BJ (cell line): ENCODE measurements at regions not wholly inside any gene's neighbourhood (a gene's known extent, or its start where the extent isn't known, plus 50 kb on each side); places are given as distances from the start of the nearest gene placed in this dataset.
"Not testable (repeated sequence)": the region's sequence is repeated elsewhere in the genome, so short reads cannot be mapped to it uniquely, and the experiment has no call there.

Experiments
- CTCF ChIA-PET: fragments of 350-600 bp; formaldehyde crosslinking; extraction: SDS; loops from one replicate; lab custom pipeline; 2021; ENCODE audit warnings: antibody characterized with exemption, inconsistent platforms; lab: Yijun Ruan, JAX
- POLR2A ChIA-PET: fragments of 300-600 bp; sonication (Branson Sonifier 250); formaldehyde crosslinking; extraction: SDS; loops from one replicate; lab custom pipeline; 2021; ENCODE audit warnings: antibody characterized with exemption; lab: Charles Lee
- DNase-seq: peaks from one replicate; pipeline ENCODE4 v3.0.0-alpha.2; 2011; ENCODE audit warnings: low read depth
- H3K27me3 ChIP-seq: 2 replicates; pipeline ENCODE4 v1.6.0; 2011; ENCODE audit warnings: low read length; ENCODE audit not compliant: control insufficient read depth, insufficient read depth
- H3K36me3 ChIP-seq: 2 replicates; pipeline ENCODE4 v1.5.1; 2011; ENCODE audit warnings: low read length; ENCODE audit not compliant: control insufficient read depth, insufficient read depth
- H3K4me3 ChIP-seq: 2 replicates; pipeline ENCODE4 v1.5.1; 2011; ENCODE audit warnings: low read depth, mild to moderate bottlenecking, control low read depth, low read length
- CTCF ChIP-seq: IDR thresholded peaks from 2 replicates; pipeline ENCODE4 v1.5.1; 2011; ENCODE audit warnings: low read depth, mild to moderate bottlenecking, control low read depth, inconsistent platforms, low read length, moderate library complexity; ENCODE audit not compliant: insufficient read depth

- DNase-seq = no peak
- H3K36me3 ChIP-seq = no peaks in the 10 kb centered on the region
- CTCF ChIA-PET = interaction anchor here (0.7 kb wide), 1 partner anchor 132 kb away, joined by 3 read pairs; no protein-coding TSS in a partner anchor
- H3K4me3 ChIP-seq = no peak overlapping the region
- no peak for TF ChIP-seq CTCF
- no peaks in the 10 kb centered on the region for H3K27me3 ChIP-seq
- POLR2A ChIA-PET = no interaction called here
These were observed 1144.5 kb downstream of the HACE1 start for GRCh38 chr6:103715269-103715668.

DNA sequence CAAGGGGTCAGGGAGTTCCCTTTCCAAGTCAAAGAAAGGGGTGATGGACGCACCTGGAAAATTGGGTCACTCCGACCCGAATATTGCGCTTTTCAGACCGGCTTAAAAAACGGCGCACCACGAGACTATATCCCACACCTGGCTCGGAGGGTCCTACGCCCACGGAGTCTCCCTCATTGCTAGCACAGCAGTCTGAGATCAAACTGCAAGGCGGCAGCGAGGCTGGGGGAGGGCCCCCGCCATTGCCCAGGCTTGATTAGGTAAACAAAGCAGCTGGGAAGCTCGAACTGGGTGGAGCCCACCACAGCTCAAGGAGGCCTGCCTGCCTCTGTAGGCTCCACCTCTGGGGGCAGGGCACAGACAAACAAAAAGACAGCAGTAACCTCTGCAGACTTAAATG, 1150.5 kb downstream of the HACE1 start:
- POLR2A ChIA-PET, CTCF ChIA-PET: not testable (repeated sequence)

GRCh38 chr6:103707596-103708325, 1152.0 kb downstream of the HACE1 start:
- no peak for TF ChIP-seq CTCF
- DNase-seq = no peak
- no peaks in the 10 kb centered on the region for H3K27me3 ChIP-seq
- ChIA-PET CTCF (no interaction called here), POLR2A (no interaction called here)
- no peaks in the 10 kb centered on the region for H3K36me3 ChIP-seq
- no peak overlapping the region for H3K4me3 ChIP-seq

More for the DNA sequence above, 1150.5 kb downstream of the HACE1 start:
- DNase-seq, H3K4me3 ChIP-seq, H3K27me3 ChIP-seq, H3K36me3 ChIP-seq: not testable (repeated sequence)

GRCh38 chr6:103699769-103700168, 1160.0 kb downstream of the HACE1 start:
- no peak for DNase-seq
- ChIA-PET CTCF (no interaction called here), POLR2A (no interaction called here)
- TF ChIP-seq CTCF = no peak
- no peak overlapping the region for H3K4me3 ChIP-seq
- no peaks in the 10 kb centered on the region for H3K36me3 ChIP-seq
- no peaks in the 10 kb centered on the region for H3K27me3 ChIP-seq

DNA sequence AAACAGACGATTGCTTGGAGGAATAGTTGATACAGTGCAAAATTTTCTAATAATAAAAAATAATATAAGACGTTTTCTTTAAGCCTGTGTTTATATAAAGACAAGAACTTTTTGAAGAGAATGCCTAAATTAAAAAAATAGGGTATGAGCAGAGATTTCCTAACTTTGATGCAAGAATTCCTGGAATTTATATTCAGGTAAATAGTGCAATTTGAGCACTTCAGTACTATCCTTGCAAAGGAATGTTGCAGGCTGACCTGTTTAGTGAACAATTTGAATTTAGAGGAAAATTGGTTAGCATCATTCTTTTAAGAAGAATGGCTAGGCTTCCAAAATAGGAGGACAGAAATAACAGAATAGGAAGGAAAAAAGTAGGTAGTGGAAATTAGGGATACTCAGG, 1172.3 kb downstream of the HACE1 start:
- TF ChIP-seq CTCF = no peak
- Histone ChIP-seq H3K27me3 (no peaks in the 10 kb centered on the region), H3K4me3 (no peak overlapping the region), H3K36me3 (no peaks in the 10 kb centered on the region)
- ChIA-PET CTCF (no interaction called here), POLR2A (no interaction called here)
- DNase-seq = no peak

GRCh38 chr6:103680116-103680515, 1179.6 kb downstream of the HACE1 start:
- POLR2A ChIA-PET = no interaction called here
- H3K27me3 ChIP-seq = no peaks in the 10 kb centered on the region
- no peak for DNase-seq
- TF ChIP-seq CTCF = no peak
- CTCF ChIA-PET = no interaction called here
- H3K4me3 ChIP-seq = no peak overlapping the region
- H3K36me3 ChIP-seq = no peaks in the 10 kb centered on the region
